ACHN (cell line): ENCODE measurements at regions not wholly inside any gene's neighbourhood (a gene's known extent, or its start where the extent isn't known, plus 50 kb on each side); places are given as distances from the start of the nearest gene placed in this dataset.
"Not testable (repeated sequence)": the region's sequence is repeated elsewhere in the genome, so short reads cannot be mapped to it uniquely, and the experiment has no call there.

ENCODE experiments used
- DNase-seq: peaks from one replicate; pipeline ENCODE4 v3.0.0-alpha.2; 2015
- in situ Hi-C: cut with HindIII; loops from 2 replicates; pipeline ENCODE4 v1.10.0; 2017; ENCODE audit warnings: low sequenced_read_pairs, low pct_ligation_motif_present, low pct_unique_long_range_greater_than_20kb

DNA sequence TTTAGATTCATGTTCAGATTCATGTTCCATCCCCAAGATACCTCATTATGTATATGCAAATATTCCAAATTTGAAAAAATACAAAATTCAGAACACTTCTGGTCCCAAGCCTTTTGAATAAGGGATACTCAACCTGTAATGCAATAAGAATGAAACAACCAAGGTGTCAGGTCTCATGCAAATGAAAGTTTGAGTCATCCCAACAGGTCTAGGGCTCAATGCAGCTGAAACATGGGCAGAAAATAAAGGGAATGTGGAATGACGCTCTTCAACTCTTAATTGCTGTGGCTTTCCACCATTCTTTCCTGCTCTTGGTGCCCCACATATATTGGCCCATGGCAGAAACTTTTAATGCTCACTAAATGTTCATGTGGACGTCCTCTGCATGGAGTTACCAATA, 107.3 kb upstream of the DAPK1 start:
- in situ Hi-C loops, result no loop called here
- DNase-seq, result no peak

DNA sequence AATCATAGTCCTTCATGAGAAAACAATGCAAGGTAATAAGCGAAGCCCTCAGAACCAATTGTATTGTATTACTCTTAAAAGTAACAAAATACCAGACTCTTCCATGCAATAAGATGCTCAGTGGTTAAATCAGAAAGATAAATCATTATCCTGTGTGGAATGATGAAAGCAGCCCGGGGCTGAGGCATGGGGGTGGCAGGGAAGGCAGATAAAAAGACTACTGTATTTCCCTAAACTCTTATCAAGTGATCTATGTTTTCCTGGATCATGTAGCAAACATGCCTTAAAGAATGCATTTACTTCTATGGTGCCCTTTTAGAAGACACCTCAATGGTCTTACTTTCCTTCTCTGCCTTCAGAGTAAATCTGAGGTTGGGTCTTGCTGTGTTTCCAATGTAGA, 105.6 kb upstream of the DAPK1 start:
- in situ Hi-C loops, result no loop called here
- no peak for DNase-seq

DNA sequence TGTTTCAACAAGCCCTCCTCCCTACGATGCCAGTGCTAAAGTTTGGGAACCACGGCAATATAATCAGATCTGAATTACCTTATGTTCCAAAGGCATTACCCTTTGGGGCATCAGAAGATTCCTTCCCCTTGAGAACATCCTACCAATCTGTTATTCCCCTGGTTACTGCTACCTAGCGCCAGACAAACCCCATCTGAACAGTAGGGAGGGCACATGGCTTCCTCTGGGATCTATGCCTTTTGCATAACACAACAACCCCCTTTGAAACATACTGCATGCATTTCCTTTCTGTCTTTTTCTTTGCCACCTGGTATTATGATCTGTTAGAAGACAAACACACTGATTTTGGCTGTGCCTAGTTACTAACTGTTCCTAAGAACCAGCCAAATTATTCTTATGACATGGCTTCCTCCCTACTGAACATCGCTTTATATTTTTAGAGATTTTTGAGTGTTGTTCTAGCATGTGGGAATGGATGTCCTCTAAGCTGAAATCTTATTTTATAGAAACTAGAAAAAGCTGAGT, 103.9 kb upstream of the DAPK1 start:
- in situ Hi-C loops, result no loop called here

DNA sequence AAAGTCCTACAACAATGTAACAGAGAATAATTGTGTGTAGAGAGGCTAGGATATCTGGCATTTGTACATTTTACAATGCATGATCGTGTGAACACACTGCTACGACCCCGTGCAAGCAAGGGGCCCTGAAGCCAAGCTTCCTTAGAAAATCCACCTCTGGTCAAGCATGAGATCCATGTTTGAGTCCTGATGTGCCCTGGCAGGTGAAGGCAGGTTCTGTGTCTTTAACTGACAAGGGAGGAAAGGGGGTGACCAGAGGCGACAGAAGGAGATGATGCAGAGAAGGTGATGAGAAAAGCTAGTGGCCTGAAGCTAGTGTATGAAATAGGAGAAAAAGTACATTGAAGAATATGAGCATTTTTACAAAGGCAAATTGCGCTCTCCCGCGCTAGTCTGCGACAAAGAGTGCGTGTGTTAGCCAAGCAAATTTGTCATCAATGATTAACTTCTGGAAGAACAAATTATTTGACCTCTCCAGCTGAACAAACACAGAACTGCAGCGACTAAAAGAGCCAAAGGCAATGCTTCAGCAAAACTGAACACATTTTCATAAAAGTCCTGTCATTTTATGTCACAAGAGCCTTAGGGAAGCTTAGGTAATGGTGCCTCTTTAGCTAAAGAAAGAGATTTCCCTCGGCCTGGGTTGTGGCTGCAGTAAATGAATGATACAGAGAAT, 101.7 kb upstream of the DAPK1 start:
- DNase-seq, result peak; percentile 42
- in situ Hi-C loops, result no loop called here

More for the DNA sequence above, 103.9 kb upstream of the DAPK1 start:
- DNase-seq, result no peak

DNA sequence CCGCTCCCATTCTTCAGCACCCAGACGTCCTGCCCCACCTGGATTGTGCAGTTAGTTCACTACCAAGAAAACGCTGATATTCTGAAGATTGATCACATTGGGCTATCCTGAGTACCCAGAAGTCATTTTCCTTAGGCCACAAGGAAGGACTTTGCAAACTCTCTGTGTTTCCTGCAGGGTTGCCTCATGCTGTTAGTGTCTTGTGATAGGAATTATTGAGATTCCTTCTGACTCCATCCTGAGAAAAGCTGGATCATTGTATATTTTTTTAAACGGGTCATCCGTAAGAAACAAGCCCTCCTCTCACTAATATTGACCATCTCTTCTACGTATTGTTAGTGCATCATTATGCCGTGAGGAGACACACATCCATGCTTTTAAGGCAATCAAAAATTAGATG, 96.0 kb upstream of the DAPK1 start:
- DNase-seq, result no peak
- in situ Hi-C loops, result no loop called here

DNA sequence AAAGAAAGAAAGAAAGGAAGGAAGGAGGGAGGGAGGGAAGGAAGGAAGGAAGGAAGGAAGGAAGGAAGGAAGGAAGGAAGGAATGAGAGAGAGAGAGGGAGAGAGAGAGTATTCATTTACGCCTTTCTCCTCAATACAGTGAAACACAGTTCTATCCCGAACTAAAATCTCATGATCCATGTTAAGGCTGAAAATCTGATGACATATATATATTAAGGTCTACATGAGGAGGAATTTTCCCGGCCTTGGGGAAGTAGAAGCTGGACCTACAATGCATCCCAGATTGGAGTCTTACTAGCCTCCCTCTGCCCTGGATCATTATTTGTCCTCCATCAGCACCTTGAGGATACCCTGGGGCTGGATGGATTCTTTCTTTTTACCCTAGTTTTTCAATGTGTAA, 95.1 kb upstream of the DAPK1 start:
- in situ Hi-C loops, result no loop called here
- DNase-seq, result no peak

DNA sequence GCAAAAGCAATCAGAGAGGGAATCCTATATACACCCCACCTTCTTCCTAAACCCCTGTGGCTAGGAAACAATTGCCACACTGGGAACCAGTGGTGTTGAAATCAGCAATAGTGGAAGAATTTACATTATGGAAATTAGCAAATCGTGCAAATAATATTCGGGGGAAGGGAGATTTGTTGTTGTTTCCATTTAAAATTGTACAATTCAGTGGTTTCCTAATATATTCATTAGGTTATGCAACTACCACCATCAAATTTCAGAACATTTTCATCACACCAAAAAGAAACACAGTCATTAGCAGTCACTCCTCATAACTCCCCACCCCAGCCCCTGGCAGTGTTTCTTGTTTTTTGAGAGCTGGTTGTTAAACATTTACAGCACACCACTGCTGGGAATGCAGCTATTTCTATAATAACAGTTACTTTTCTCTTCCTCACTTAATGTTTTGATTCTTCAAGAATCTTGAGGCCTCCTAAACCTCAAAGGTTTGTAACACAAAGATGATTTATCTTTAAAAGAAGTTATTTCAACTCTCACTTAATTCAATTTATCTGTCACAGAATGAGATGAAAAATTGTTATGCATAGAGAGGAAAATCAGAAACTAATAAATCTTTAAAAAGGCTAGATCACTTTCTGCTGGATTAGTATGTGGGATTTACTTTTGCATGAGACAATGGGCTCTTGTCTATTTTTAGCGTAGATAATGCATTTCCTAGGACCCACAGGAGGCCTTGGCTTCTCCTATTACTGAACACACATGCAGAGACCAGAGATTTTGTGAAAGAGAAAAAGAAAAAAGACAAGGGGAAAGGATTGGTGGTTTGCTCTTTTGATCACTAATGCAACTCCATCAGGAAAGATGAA, 91.8 kb upstream of the DAPK1 start:
- no peak for DNase-seq
- in situ Hi-C loops, result no loop called here

DNA sequence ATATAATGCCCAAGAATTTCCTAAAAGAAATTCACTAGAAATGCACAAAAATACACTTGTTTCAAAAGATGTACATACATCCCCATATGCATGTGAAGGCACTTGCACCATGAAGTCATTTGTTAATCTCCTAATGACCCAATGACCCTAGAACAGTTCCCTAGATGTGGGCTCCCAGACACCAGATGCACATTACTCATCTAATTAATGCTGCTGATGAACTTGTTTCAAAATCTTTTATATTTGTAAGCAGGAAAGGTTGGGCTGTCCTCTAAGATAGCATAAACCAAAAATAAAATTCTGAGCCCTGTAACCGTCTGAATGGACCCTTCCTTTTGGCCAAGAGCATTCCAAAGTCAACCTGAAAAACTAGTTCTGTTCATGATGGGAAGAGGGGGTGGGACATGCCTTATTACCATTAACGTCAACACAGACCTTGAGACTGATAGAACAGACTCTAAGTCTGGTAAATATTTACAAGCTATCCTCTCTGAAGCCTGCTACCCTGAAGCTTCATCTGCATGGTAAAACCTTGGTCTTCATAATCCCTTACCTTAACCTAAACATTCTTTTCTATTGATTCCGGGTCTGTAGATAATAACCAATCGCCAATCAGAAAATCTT, 91.0 kb upstream of the DAPK1 start:
- in situ Hi-C loops, result no loop called here

DNA sequence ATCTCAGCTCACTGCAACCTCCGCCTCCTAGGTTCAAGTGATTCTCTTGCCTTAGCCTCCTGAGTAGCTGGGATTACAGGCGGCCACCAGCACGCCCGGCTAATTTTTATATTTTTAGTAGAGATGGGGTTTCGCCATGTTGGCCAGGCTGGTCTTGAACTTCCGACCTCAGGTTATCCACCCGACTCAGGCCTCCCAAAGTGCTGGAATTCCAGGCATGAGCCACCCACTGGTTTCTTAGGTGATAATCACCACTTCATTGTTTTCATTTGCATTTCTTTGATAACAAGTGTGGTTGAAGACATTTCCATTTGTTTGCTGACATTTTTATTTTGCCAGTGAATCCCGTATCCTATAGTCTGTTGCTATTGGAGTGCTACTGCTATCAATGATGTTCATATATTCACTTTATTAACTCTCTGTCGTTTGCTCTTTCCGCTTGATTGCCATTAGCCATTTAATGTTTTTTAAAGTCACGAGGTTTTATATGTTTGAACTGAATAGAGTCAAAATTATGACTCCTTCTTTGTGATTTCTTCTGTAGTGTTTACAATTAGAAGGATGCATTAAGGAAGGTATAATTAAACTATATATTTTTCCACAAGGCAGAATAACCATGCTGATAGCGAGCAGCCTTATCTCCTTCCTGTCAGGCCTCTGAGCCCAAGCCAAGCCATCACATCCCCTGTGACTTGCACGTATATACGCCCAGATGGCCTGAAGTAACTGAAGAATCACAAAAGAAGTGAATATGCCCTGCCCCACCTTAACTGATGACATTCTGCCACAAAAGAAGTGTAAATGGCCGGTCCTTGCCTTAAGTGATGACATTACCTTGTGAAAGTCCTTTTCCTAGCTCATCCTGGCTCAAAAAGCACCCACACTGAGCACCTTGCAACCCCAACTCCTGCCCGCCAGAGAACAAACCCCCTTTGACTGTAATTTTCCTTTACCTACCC, 87.3 kb upstream of the DAPK1 start:
- in situ Hi-C loops, result not testable (repeated sequence)

More for the DNA sequence above, 91.0 kb upstream of the DAPK1 start:
- DNase-seq, result no peak

DNA sequence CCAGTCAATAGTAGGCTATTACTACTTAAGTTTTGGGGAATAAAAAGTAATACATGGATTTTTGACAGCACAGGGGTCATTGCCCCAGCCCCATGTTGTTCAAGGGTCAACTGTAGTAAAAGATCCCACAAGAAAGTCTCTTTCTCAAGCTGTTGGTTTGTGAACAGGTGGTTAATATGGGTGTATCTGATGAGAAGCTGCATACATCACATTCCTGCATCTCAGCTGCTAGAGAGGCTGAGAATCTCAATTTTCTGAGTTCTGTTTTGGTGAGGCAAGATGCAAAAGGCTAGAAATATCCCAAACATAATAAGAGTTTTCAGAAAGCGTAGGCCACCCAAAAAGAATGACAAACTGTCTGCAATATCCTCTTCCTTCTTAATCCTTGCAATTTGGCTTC, 76.8 kb upstream of the DAPK1 start:
- in situ Hi-C loops, result no loop called here
- no peak for DNase-seq

More for the DNA sequence above, 87.3 kb upstream of the DAPK1 start:
- not testable (repeated sequence) for DNase-seq

DNA sequence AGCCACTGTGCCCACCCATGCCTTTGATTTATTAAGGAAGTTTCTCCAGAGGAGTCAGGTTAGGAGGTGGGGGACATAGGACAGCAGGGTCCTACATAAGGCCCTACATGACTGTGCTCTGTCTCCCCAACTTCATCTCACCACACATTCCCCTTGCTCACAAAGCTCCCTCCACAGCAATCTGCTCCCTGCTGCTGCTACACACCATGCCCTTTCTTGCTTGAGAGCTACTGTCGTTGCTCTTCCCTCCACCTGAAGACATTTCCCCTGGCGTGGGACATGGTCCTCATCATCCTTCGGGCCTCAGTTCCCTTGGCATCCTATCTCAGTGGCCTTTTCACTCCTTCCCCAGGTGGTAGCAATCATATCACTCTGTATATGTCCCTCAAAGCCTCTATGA, 75.9 kb upstream of the DAPK1 start:
- no peak for DNase-seq
- in situ Hi-C loops, result no loop called here

DNA sequence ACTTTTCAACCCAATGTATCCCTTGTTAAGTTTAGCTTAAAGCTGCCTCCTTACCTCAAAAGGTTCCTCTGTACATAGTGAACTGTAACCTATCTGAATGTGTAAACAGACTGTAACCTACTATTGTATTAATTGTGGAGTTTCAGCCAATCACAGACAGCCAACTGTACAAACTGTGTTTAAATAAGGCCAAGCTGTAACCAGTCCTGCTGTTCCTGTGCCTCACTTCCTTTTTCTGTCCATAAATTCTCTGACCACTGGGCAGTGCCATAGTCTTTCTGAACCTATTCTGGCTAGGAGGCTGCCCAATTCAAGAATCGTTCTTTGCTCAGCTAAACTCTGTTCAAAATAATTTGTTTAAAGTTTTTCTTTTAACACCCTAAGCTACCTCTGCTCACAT, 74.7 kb upstream of the DAPK1 start:
- in situ Hi-C loops, result no loop called here
- DNase-seq, result no peak

DNA sequence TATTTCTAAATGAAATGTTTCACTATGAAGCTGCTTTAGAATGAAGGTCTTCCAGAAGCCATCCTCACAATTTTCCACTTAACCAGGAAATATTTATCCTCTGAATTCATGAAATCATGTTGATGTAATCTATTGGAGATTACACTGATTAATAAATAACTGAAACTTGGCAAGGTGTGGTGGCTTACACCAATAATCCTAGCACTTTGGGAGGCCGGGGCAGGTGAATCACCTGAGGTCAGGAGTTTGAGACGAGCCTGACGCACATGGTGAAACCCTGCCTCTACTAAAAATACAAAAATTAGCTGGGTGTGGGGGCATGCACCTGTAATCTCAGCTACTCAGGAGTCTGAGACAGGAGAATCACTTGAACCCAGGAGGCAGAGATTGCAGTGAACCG, 73.8 kb upstream of the DAPK1 start:
- DNase-seq, in situ Hi-C loops: not testable (repeated sequence)

DNA sequence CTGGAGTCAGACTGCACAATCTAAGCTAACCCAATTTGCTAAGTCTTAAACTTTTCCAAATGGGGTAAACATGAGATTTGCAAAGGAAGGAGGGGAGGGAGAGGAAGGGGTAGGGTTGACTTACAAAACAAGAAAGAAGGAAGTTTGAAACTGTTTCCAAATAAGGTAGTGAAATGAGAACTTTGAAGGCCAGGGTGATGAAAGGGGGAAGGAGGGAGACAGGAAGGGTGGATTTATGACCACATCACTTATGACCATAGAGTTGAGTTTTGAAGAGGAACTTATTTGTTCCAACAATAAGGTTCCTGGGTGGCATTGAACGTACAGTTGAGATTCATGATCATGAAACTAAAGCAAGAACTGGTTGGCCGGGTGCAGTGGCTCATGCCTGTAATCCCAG, 72.5 kb upstream of the DAPK1 start:
- DNase-seq, result no peak
- in situ Hi-C loops, result no loop called here

DNA sequence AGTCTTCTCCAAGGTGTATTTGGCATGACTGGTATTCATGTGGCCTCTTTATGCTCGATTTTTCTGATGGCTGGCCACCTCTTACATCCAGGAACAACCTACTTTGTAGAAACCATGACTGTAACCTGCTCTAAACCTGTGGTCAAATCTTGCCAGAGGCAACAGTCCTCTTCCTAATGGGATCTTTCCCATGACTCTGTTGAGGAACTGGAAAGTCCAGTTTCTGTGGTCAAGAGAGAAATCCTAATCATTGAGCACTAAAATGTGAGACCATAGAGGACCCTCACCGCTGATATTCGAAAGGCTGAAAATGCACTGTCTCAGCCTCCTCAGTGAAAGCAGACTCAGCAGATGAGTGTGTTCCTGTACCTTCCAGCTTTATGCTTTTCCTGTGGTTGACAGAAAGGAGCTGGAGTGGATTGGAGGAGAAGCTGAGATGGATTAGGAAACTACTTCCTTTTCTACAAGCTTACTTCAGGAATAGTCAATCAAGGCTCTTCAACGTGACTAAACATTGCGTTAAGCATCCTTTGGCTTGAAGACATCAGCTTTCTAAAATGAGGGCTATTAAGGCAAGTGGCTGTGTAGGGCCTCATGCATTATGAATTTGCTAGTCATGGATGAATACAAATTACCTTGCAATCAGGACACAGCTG, 69.7 kb upstream of the DAPK1 start:
- in situ Hi-C loops, result no loop called here
- DNase-seq, result no peak

DNA sequence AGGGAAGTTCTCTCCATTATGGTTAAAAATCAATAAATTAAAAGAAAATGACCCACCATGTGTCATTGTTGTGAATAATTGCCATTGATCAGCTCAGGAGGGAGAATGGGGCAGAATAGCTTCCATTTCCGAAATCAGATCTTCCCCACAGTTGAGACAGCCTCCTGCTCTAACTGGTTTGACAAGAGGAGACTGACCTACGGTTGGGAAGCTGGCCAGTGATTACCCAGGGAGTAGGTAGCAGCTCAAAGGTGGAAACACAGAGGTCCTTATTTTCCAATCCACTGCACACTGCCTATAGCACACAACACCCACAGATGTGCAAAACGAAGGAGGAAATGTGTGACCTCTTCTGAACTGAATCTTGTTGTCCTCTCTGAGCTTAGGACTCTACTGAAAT, 69.0 kb upstream of the DAPK1 start:
- in situ Hi-C loops, result no loop called here
- DNase-seq, result no peak

DNA sequence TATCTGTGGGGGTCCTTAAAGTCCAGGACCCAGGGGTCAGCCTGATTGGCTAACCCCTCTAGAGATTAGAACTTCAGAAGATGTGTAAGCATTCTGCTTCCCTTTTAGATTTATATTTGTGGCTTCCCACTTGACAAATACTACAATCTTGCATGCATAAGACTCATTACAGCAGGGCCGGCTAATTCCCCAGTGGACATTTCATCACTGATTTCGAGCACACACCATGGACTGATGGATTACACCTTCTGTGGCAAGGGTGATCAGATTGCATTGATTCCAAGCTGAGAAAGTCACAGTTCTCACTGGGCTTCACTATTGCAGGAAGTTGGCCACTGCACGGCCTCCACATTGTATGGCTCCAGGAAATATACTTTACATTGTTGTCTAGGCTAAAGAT, 65.8 kb upstream of the DAPK1 start:
- in situ Hi-C loops, result no loop called here

DNA sequence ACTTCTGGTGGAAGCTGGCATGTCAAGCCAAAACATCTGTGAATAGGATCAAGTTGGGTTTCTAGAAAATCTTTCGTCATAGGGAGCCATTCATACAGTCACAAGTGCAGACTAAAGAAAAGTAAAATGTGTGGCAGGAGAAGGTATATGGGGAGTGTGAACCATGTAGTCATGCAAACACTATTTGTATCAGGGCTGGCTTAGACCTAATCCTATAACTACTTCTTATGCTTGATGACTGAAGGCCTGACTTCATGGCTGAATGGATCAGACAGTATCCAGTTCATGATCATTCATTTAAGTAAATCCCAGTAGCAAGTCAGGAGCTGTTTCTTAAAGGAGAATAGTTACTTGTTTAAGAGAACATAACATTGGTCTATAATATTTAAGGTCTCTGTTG, 63.8 kb upstream of the DAPK1 start:
- in situ Hi-C loops, result no loop called here
- no peak for DNase-seq

More for the DNA sequence above, 65.8 kb upstream of the DAPK1 start:
- DNase-seq, result no peak
